ENCODE measurements at regions not wholly inside any gene's neighbourhood (a gene's known extent, or its start where the extent isn't known, plus 50 kb on each side); places are given as distances from the start of the nearest gene placed in this dataset.

DNA sequence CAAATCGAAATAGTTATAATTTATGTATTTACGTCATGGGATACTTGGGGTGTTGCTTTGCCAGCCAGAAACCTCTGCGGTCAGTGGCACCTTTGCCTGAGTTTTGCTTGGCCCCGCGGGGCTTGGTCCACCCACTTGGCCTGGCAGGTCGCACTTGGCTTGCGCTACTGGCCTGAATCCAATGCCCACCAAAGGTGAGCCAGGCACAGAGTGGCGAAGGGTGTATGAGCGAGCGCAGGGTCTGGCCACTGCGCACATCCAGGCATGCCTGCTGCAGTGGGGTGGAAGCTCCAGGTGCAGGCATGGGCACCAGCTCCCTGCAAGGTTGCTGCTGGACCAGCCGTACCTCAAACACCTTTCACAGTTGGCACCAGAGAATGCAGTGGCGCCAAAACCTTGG, 714.6 kb downstream of the CDH9 start:
- TF ChIP-seq, protein P1, sequence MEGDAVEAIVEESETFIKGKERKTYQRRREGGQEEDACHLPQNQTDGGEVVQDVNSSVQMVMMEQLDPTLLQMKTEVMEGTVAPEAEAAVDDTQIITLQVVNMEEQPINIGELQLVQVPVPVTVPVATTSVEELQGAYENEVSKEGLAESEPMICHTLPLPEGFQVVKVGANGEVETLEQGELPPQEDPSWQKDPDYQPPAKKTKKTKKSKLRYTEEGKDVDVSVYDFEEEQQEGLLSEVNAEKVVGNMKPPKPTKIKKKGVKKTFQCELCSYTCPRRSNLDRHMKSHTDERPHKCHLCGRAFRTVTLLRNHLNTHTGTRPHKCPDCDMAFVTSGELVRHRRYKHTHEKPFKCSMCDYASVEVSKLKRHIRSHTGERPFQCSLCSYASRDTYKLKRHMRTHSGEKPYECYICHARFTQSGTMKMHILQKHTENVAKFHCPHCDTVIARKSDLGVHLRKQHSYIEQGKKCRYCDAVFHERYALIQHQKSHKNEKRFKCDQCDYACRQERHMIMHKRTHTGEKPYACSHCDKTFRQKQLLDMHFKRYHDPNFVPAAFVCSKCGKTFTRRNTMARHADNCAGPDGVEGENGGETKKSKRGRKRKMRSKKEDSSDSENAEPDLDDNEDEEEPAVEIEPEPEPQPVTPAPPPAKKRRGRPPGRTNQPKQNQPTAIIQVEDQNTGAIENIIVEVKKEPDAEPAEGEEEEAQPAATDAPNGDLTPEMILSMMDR (IDR thresholded peaks at IDR 0.05; ENCODE audit: low read depth, low read length): no peak
- in situ Hi-C loops (cut with HindIII; ENCODE audit: low sequenced_read_pairs): no loop called here
- no peak for DNase-seq (ENCODE audit: low read depth, low spot score)
- H3K4me3 ChIP-seq (ENCODE audit: low read depth, low read length): no peak overlapping the region

DNA sequence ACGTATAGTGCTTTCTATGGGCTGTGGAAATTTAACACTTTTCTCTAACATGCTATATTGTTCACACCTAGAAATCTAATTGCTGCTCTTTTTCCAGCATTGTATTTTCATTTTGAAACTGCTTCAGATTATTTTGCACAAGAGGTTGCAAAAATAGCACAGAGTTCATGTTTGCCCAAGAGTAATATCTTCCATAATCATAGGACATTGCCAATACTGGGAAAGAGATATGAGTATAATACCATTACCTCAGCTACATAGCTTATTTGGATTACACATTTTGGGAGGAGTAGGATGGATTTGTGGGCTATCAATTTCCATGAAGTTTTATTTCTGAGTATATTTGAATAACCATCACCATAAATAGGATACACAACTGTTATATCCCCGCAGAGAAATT, 717.1 kb downstream of the CDH9 start:
- in situ Hi-C loops (cut with HindIII; ENCODE audit: low sequenced_read_pairs): no loop called here
- TF ChIP-seq, protein P1 (IDR thresholded peaks at IDR 0.05; ENCODE audit: low read depth, low read length): no peak
- H3K4me3 ChIP-seq (ENCODE audit: low read depth, low read length): no peak overlapping the region
- DNase-seq (ENCODE audit: low read depth, low spot score): no peak

GRCh38 chr5:26310415-26310814, 728.0 kb downstream of the CDH9 start:
- in situ Hi-C loops (cut with HindIII; ENCODE audit: low sequenced_read_pairs): no loop called here
- no peak overlapping the region for H3K4me3 ChIP-seq (ENCODE audit: low read depth, low read length)
- TF ChIP-seq, protein P1 (IDR thresholded peaks at IDR 0.05; ENCODE audit: low read depth, low read length): no peak
- DNase-seq (ENCODE audit: low read depth, low spot score): no peak

DNA sequence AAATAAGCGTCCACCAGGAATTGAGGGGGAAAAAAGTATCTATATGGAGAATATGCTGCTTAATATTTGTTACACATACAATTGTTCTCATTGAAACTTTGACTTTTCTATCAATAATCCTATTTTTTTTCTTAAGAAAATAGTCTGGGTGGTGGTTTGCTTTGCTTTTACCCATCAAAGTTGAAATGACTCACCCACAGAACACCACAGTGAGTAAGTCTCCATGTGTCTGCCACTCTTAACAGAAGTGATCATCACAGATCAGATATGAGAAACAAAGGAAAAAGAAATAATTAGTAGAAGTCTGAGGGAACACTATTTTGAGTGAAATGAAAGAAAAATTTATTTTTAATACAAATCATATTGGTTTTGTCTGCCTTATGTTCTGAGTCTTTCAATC, 742.8 kb downstream of the CDH9 start:
- in situ Hi-C loops (cut with HindIII; ENCODE audit: low sequenced_read_pairs): no loop called here

GRCh38 chr5:26282190-26282589, 756.2 kb downstream of the CDH9 start:
- in situ Hi-C loops (cut with HindIII; ENCODE audit: low sequenced_read_pairs): no loop called here
- H3K4me3 ChIP-seq (ENCODE audit: low read depth, low read length): no peak overlapping the region
- DNase-seq (ENCODE audit: low read depth, low spot score): no peak
- TF ChIP-seq, protein P1 (IDR thresholded peaks at IDR 0.05; ENCODE audit: low read depth, low read length): no peak

More for the DNA sequence above, 742.8 kb downstream of the CDH9 start:
- TF ChIP-seq, protein P1 (IDR thresholded peaks at IDR 0.05; ENCODE audit: low read depth, low read length): no peak
- H3K4me3 ChIP-seq (ENCODE audit: low read depth, low read length): no peak overlapping the region
- peak; percentile 4 for DNase-seq (ENCODE audit: low read depth, low spot score)

GRCh38 chr5:26278078-26278477, 760.3 kb downstream of the CDH9 start:
- no peak for DNase-seq (ENCODE audit: low read depth, low spot score)
- in situ Hi-C loops (cut with HindIII; ENCODE audit: low sequenced_read_pairs): no loop called here
- H3K4me3 ChIP-seq (ENCODE audit: low read depth, low read length): no peak overlapping the region
- TF ChIP-seq, protein P1 (IDR thresholded peaks at IDR 0.05; ENCODE audit: low read depth, low read length): no peak

DNA sequence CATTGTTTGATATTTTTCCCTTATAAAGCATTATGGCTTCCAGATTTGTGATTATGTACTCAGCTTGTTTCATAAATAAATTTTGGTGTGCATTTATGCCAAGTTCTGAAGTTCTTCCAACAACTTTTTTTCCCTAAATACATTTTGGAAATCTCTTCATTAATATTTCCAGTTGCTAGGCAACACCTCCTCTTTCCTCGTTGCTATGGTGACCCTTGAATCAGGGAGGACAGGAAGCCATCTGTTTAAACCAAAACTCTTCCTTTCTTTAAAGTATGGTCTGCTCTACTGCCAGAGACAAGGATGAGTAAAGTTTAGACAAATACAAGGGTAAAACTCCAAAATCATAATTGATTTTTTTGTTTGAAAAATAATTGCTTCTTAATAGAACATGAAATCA, 779.3 kb downstream of the CDH9 start:
- no peak overlapping the region for H3K4me3 ChIP-seq (ENCODE audit: low read depth, low read length)
- no peak for DNase-seq (ENCODE audit: low read depth, low spot score)
- in situ Hi-C loops (cut with HindIII; ENCODE audit: low sequenced_read_pairs): no loop called here
- TF ChIP-seq, protein P1 (IDR thresholded peaks at IDR 0.05; ENCODE audit: low read depth, low read length): no peak

All from astrocyte of the spinal cord (primary cell).